ENCODE measurements at regions not wholly inside any gene's neighbourhood (a gene's known extent, or its start where the extent isn't known, plus 50 kb on each side); places are given as distances from the start of the nearest gene placed in this dataset.
"Not testable (repeated sequence)": the region's sequence is repeated elsewhere in the genome, so short reads cannot be mapped to it uniquely, and the experiment has no call there.

- TF ChIP-seq POLR2A (IDR thresholded peaks at IDR 0.05; ENCODE audit: low read length): no peak
- no peak for TF ChIP-seq GATA1 (IDR thresholded peaks at IDR 0.05; ENCODE audit: low read depth, low read length)
- peak; percentile 11 to 53 for DNase-seq
Observed at GRCh38 chr5:56739990-56740389, 75.4 kb upstream of the MAP3K1 start.

DNA sequence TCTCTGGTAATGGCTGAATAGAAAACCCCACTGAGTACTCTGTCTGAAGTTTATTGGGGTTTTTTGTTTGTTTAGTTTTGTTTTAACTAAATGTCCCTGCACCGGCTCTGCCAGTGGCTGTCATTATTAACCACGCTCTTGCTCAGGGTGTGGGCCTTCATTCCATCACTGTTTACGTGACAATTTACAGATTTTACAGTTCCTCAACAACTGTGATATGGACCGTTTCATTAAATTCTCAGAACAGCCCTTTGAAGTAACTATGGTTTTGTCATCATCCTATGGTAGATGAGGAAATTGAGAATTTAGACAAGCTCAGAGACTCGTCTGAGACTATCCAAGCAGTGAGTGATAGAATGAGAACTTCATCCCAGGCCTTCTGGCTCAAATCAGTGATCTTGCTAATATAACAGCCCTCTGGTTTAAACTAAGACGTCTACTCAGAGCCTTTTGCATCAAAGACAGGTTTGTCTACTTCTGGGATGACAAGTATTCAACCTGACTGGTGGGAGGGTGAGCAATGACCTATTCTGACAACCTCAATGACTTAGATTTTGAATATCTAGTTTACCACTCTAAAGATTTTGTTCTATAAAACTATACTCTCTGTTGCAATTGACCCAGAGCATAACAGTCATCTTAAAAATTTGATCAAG, 77.3 kb upstream of the MAP3K1 start:
- TF ChIP-seq GATA1 (IDR thresholded peaks at IDR 0.05; ENCODE audit: low read depth, low read length) (no peak), POLR2A (IDR thresholded peaks at IDR 0.05; ENCODE audit: low read length) (no peak)
- DNase-seq: no peak

DNA sequence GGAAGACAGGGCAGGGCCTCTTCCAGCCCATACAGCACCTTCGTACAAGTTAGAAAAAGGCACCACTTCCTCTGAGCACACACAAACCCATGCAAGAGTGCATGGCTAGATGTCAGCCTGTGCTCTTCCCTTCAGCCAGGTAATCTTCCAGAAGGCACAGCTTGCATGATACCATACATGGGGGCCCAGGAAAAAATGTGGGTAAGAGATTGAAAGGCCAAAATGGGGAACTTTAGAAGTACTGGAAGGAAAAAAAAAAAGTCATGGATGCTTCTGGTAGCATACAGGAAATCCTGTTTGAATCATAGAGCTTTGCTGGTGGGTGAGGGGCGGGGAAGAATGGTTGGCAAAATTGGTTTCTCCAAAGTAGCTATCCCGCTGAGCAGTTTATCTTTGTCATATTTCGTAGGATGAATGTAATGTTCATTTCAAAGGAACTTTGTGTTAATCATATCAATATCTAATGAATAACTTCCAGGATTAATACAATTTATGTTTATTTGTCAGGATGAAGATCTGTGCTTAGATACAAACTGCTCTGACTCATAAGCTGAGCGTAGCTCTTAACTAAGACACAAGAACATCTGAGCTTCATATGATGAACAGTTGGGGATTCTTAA, 78.2 kb upstream of the MAP3K1 start:
- no peak for DNase-seq
- TF ChIP-seq GATA1 (IDR thresholded peaks at IDR 0.05; ENCODE audit: low read depth, low read length): no peak
- TF ChIP-seq POLR2A (IDR thresholded peaks at IDR 0.05; ENCODE audit: low read length): no peak

- no peak for DNase-seq
- no peak for TF ChIP-seq GATA1 (IDR thresholded peaks at IDR 0.05; ENCODE audit: low read depth, low read length)
Observed at GRCh38 chr5:56735849-56736641, 79.3 kb upstream of the MAP3K1 start.

DNA sequence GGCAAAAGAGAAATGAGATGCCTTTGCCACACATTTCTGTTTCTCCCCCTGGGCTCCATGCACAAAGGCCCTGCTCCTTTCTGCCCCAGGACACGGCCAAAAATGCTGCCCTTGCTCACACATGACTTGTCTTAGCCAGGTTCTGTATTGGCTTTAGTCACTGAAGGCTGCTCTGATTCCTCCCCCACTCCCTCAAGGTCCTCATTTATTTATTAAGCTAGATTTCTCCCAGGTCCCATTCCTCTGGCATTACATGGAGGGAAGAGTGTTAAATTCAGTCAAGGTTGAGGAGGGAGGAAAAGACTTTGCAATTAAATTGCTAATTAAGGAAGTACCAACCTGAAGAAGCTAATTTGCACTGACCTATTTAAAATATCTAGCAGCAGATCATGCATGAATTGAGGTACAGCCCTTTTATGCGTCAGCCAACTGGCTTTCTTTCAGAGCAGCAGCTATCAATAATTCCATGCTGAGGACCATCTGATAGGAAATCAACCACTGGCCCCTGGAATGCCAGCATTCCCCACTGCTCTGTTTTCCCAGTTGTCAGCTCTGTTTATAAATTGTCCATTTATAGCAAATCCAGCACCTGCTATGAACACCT, 81.2 kb upstream of the MAP3K1 start:
- no peak for DNase-seq
- TF ChIP-seq POLR2A (IDR thresholded peaks at IDR 0.05; ENCODE audit: low read length) (no peak), GATA1 (IDR thresholded peaks at IDR 0.05; ENCODE audit: low read depth, low read length) (no peak)

- DNase-seq: no peak
- TF ChIP-seq GATA1 (IDR thresholded peaks at IDR 0.05; ENCODE audit: low read depth, low read length) (no peak), POLR2A (IDR thresholded peaks at IDR 0.05; ENCODE audit: low read length) (no peak)
Observed at GRCh38 chr5:56733580-56733979, 81.8 kb upstream of the MAP3K1 start.

GRCh38 chr5:56732121-56732520, 83.2 kb upstream of the MAP3K1 start:
- no peak for DNase-seq
- TF ChIP-seq POLR2A (IDR thresholded peaks at IDR 0.05; ENCODE audit: low read length) (no peak), GATA1 (IDR thresholded peaks at IDR 0.05; ENCODE audit: low read depth, low read length) (no peak)

DNA sequence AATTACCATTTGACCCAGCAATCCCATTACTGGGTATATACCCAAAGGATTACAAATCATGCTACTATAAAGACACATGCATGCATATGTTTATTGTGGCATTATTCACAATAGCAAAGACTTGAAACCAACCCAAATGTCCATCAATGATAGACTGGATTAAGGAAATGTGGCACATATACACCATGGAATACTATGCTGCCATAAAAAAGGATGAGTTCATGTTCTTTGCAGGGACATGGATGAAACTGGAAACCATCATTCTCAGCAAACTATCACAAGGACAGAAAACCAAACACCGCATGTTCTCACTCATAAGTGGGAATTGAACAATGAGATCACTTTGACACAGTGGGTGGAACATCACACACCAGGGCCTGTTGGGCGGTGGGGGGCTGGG, 83.9 kb upstream of the MAP3K1 start:
- not testable (repeated sequence) for DNase-seq

DNA sequence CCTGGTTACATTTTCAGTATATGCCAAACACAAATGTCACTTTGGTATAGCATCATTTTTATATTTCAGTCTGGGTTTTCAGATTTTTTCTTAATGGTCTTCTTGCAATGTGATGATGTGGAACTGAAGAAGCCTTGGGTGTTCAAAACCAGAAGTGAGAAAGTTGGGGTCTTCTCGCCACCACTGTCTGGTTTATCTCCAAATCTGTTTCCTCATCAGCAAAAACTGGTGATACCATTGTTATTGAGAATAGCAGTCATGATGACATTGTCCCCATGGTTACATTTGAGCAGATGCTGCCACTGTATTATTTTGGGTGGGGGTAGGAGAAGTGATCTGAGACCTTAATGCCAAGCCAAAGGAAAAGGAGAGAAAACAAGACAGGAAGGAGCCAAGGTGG, 85.9 kb upstream of the MAP3K1 start:
- TF ChIP-seq POLR2A (IDR thresholded peaks at IDR 0.05; ENCODE audit: low read length): no peak
- TF ChIP-seq GATA1 (IDR thresholded peaks at IDR 0.05; ENCODE audit: low read depth, low read length): no peak
- DNase-seq: no peak

DNA sequence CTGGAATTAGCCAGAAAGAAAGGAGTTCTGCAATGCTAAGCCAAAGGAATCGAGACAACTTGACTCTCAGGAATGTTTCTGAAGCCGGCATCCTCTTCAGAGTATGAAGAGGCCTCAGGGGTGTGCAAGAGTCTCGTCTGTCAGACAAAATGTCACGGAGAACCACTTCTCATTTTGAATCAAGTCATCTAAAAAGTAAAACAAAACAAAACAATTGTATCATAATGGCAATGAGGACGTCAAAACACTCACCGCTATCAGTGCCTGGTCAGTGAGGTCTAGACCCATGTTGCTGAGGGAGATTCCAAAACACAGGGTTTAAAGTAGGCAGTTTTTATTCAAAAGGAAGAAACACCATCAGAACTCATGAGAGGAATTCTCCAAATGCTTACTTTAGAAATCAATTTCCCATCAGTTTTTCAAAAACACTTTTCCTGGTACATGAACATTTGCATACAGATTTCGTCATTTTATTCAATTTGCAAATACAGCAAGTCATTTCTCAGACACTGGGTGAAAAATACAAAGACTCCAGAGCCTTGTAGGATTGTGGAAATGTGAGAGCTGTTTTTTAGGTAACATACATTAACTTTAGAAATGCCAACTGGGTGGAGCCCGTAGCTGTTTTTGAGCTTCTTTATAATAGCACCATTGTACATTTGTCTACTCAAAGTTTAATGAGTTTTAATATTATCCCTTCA, 89.5 kb upstream of the MAP3K1 start:
- DNase-seq: no peak
- TF ChIP-seq POLR2A (IDR thresholded peaks at IDR 0.05; ENCODE audit: low read length) (no peak), GATA1 (IDR thresholded peaks at IDR 0.05; ENCODE audit: low read depth, low read length) (no peak)

DNA sequence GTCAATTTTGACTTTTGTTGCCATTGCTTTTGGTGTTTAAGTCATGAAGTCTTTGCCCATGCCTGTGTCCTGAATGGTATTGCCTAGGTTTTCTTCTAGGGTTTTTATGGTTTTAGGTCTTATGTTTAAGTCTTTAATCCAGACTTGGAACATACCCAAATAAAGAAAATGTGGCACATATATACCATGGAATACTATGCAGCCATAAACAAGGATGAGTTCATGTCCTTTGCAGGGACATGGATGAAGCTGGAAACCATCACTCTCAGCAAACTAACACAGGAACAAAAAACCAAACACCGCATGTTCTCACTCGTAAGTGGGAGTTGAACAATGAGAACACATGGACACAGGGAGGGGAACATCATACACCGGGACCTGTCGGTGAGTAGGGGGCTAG, 90.5 kb upstream of the MAP3K1 start:
- DNase-seq: not testable (repeated sequence)

DNA sequence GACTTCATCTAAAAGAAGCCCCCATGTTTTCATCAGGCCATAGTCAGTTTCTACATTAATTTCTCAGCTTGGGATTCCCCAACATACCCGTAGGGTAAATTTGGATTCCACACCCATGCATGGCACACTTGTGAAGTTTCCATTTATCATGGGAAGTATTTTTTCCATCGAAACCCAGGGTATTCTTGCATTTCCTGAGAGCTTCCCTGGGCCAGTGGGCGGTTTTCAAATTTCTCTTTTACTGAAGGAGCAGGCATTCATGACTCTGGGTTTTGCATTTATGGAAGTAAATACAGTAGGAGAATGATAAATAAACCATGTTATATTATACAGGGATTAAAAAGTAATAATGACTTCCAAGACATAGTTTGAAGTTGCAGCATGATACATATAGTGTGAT, 93.0 kb upstream of the MAP3K1 start:
- TF ChIP-seq POLR2A (IDR thresholded peaks at IDR 0.05; ENCODE audit: low read length) (no peak), GATA1 (IDR thresholded peaks at IDR 0.05; ENCODE audit: low read depth, low read length) (no peak)
- DNase-seq: no peak

- DNase-seq: peak in 1 of 2 experiments; percentile 5
- no peak for TF ChIP-seq GATA1 (IDR thresholded peaks at IDR 0.05; ENCODE audit: low read depth, low read length)
- no peak for TF ChIP-seq POLR2A (IDR thresholded peaks at IDR 0.05; ENCODE audit: low read length)
Observed at GRCh38 chr5:56717253-56717987, 97.9 kb upstream of the MAP3K1 start.

Measured in erythroblast (primary cell).